CD4-positive, alpha-beta T cell treated with Interleukin-17A for 4 hours (primary cell): ENCODE measurements at regions not wholly inside any gene's neighbourhood (a gene's known extent, or its start where the extent isn't known, plus 50 kb on each side); places are given as distances from the start of the nearest gene placed in this dataset.
A peak's percentile ranks its signal among the peaks of the same experiment; 100 is the strongest.
"Not testable (repeated sequence)": the region's sequence is repeated elsewhere in the genome, so short reads cannot be mapped to it uniquely, and the experiment has no call there.

ENCODE experiments used
- DNase-seq: peaks from one replicate; pipeline ENCODE4 v3.0.0-alpha.2; 2020; ENCODE audit warnings: mixed read lengths

DNA sequence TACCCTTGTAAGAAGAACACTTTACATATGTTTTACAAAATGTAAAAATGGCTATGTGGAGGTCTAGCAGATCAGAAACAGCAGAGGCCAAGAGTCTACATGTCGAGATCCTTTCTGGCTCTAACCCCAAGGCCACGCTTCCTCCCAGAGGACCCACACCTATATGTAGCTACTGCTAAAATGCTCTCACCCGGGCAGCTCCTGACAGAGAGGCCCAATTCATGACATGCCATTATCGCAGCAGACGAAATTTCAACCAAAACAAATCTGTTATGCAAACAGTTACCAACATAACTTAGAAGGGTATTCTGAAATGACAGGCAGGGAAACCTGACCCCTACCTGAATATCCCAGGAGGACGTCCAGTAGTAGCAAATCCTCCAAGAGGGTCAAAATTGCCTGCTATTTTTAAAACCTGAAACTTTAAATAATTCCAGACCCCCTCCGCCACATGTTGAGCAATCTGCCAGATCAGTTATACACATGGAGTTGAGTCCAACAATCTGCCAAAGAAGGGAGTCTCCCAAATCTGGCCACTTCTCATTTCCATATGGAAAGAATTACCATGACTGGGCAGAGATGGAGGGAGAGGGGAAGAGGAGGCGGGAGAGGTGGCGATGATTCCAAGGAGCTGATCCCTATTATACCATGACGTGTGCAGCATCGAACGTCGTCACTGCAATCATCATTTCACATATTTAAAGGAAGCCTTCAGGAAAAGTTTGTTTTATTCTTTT, 192.9 kb upstream of the TBL1X start:
- DNase-seq = no peak

DNA sequence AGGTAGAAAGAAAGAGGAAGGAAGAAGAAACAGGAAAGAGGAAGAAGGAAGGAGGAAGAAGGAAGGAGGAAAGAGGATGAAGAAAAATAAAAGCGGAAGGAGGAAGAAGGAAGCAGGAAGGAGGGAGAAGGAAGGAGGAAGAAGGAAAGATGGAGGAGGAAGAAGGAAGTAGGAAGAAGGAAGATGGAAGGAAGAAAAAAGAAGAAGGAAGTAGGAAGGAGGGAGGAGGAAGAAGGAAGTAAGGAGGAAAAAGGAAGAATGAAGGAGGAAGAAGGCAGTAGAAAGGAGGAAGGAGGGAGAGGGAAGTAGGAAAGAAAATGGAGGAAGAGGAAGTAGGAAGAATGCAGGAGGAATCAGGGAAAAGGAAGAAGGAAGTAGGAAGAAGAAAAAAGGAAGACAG, 191.1 kb upstream of the TBL1X start:
- no peak for DNase-seq

DNA sequence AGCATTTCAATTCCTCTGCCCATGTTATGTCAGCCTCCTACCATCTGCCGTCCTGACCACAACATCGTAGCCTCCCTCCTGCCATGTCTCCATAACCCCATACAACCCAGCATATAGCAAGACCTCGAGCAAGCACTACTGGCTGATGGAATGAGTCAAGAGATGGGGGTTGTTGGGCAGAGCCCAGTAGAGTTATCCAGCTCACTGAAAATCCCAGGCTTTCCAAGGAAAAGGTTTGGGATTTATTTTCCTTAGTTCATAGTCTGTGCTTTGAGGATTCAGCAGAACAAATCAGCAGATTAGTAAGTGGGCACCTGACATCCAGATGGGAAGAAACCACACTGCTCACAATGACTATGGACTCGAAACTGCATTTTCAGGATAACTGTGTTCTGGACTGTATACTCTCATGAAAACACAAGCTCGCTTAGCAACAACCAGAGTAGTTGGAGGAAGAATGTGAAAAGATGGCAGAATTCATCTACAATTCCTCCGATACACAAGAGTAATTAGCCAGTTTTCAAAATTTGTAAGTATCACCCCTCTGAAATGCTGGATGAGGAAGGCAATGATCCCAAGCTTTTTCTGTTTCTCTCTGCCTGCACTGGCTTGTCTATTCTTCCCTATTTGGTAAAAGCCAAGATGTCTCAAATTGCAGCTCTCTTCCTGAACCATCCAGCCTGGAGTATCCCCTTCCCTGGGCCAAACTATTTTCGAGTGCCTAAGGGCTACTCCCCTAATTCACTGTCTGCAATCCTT, 186.2 kb upstream of the TBL1X start:
- DNase-seq = no peak

DNA sequence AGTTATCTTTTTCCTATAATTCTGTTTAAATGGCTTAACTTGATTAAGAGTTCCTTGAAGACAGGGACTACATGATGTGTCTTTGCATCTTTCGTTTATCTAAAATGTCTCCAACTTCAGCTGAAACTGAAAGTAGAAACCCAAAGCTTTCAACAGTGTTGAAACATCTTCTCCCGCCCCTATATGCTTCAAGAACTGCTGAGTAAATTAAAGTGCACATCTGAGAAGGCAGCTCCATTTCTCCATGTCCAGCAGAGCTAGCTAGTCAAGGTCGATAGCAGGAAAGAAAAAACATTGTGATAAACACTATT, 185.7 kb upstream of the TBL1X start:
- DNase-seq = no peak

DNA sequence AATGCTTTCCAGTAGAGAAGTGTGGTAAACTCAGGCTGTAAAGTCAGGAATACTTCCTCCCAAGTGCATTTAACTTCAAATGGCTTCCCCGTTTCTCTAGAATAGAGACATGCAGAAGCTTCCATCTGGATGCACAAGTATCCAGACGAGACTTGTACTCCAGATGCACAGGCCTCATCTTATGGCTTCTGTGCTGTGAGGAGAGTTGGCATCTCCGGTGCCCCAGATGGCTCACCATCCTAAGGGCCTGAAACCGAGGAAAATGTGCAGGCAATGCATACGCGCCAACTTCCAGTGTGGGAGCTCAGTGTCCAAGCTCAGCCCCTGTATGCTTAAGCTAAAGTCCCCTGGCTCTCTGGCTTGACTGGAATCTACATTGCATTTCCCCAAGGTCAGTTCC, 184.0 kb upstream of the TBL1X start:
- no peak for DNase-seq

DNA sequence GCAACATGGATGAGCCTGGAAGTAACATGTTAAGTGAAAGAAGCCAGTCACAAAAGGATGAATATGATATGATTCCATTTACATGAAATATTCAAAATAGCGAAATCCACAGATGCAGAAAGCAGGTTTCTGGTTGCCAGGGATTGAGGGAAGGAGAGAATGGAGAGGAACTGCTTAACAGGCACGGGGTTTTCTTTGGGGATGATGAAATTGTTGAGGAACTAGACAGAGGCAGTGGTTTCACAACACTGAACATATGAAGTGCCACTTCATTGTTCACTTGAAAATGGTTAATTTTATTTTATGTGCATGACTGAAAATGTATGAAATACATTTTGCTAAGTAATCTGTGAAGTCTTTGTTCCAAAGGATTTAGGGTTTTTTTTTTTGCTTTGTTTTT, 182.5 kb upstream of the TBL1X start:
- DNase-seq = no peak

DNA sequence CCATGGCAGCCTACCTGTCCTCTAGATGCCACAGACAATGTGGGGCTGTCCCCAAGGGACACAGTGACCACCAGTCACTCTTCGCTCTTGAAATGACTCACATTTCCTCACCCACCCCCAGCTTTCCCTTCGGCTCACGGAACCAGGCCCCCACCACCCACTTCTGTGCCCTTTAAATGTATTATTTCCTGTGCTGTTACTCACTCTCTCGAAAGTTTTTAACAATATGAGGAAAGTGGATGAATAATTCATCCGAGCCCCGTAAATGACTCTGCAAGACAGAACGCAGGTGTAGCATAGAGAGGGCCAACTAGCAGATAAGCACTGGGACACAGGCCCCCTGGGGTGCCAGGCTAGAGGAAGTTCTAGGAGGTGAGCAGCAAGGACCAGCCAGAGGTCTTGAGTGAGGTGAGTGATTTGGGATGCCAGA, 179.5 kb upstream of the TBL1X start:
- DNase-seq = peak; percentile 58

DNA sequence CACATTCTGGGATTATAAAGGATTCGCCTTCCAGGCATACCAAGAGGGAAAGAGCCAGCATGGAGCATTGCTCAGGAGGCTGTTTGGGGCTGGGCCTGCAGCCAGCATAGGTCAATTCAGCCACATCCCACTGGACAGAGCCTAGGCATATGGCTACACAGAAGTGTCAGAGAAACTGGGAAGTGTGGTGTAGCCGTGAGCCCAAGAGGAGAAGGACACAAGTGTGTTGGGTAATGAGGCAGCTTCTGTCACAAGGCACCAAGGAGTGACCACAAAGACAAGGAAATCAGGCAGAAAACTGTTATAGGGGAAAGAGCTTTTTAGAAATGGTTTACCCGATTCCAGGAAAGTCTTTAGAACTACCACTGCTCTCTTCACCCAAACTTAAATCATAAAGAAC, 178.6 kb upstream of the TBL1X start:
- DNase-seq = no peak

DNA sequence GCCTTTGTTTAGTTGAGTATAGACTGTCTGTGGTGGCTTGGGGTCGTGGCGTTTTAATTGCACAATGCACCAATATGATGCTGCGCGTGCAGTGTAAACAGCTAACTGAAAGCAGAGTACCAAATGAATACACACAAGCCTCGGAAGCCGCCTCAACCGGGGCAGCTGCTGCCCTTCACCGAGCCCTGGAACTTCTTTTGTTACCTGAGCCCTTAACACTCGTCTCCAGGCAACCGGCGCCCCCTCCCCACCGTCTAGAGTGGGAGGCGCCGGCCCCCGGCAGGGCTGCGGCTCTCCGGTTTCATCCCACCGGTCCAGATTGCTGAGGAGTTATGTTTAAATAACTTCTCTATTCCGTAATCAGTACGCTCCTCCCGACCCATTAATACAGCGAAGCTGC, 173.2 kb upstream of the TBL1X start:
- no peak for DNase-seq

DNA sequence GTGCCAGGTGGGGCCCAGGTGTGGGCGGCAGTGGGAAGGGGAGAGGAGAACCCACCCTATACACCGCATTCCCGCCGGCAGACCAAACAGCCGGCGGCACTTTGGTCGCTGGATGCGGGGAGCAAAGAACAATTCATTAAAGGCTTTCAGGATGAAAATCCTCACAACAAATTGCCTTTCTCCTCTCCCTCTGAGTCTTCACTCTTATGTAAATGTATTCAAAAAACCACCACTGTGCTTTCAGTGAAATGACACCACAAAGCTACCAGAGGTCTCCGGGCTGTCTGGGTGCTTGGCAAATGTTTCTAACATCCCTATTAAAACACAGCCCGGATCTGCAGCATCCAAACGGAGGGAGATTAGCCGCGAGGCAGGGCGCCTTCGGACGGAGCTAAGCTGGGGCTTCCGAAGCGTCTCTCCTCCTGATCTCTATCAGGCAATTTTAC, 171.8 kb upstream of the TBL1X start:
- no peak for DNase-seq

DNA sequence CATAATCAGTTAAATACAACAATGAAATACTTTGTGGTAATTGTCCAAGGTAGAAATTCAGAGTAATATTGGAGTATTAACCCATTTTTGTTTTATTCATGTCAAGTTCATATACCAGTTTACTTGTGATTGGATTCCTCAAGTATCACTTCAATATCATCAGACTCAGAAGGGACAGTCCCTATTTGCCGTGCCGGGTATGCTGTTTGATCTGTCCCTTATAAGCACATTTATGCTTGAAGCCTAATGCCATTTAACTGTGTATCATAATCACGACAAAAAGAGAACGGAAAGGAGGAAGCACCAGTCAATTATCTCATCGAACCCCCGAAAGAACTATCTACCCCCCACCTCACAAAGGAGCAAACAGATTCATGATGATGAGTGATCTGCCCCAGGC, 171.0 kb upstream of the TBL1X start:
- no peak for DNase-seq

DNA sequence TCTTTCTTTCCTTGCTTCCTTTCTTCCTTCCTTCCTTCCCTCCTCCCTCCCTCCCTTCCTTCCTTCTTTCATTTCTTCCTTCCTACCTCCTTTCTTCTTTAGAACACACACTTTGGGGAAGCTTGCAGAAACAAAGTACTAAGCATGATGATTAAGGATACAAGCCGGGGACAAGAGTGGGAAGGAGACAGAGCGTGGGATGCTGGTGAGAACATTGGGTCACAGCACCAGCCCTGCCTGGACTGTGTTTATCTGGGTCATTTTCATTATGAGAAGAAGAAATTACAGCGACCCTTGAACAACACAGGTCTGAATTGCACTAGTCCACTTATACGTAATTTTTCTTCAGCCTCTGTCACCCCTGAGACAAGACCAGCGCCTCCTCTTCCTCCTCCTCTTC, 169.3 kb upstream of the TBL1X start:
- DNase-seq = no peak

DNA sequence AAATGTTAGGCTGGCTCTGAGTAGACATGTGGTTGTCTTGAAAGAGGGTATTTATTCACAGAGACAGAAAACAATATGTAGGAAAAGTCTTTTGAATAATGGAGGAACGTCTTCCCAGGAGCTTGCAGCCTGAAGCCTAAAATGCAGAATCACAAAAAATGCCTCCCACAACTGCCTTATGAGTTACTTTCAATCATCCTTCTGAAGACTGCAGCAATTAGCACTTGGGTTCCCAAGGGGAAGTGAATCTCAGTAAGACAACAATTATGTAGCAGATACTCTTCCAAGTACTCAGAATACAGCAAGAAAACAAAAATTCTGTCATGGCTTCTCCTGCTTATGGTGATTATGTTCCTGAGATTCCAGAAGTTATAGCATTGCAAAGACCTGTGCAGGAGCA, 166.6 kb upstream of the TBL1X start:
- no peak for DNase-seq

DNA sequence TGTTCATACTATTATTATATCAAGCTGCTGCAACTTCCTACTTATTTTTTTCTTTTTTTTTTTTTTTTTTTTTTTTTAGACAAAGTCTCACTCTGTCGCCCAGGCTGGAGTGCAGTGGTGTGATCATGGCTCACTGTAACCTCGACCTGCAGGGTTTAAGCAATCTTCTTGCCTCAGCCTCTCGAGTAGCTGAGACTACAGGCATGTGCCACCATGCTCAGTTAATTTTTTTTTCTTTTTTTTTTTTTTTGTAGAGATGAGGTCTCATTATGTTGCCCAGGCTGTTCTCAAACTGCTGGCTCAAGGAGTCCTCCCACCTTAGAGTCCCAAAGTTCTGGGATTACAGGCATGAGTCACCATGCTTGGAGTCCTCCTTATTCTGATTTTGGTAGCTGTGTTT, 165.2 kb upstream of the TBL1X start:
- DNase-seq = not testable (repeated sequence)

DNA sequence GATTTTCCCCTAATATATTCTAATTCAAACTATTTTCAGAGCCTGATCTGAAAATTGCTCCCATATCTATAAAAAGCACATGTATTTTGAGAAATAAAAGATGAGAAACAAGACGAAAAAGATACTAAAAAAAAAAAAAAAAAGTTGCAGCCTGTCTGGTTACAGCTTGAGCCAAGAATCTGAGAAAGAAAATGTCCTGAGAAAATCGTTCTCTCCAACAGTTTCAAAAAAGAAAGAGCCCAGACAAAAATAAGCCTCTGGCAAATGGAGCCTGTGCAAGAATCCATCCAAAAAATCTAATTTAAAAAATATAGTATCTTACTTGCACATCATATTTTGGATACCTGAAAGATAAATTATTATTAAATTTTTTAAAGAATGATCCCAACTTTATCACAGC, 163.0 kb upstream of the TBL1X start:
- DNase-seq = no peak

DNA sequence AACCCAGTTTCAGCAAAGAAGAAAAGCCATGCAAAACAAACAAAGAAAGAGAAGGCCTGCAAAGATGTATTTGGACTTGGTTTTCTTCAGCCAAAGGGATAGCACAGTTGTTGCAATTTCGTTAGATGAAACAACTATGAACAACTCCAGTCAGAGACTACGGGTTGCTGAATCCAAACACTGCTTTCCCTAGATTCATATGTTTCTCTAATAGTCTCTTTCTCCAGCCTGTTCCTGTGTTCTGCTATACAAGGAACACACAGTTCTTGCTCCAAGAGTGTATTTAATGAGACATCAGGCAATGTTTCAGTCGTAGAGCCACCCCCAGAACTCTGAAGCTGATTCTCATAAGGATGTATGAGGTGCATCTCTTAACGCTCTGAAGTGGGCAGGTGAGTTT, 162.5 kb upstream of the TBL1X start:
- DNase-seq = no peak

DNA sequence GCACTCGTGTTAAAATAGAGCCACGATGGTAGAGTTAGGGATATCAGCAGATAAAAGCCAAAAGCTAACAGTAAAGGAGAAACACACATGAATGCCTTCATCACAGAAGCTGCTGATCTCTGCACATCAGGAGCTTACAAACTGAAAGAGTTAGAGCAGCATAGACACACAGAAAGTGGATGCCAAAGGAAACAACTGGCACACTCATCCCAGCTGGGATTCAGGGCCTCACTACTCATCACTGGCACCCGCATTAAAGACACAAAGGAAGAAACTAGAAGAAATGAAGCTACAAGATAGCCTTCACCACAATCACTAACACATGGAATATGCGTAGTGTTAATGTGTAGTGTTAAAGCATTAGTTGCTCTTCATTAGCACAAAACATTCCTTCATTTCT, 156.4 kb upstream of the TBL1X start:
- no peak for DNase-seq

DNA sequence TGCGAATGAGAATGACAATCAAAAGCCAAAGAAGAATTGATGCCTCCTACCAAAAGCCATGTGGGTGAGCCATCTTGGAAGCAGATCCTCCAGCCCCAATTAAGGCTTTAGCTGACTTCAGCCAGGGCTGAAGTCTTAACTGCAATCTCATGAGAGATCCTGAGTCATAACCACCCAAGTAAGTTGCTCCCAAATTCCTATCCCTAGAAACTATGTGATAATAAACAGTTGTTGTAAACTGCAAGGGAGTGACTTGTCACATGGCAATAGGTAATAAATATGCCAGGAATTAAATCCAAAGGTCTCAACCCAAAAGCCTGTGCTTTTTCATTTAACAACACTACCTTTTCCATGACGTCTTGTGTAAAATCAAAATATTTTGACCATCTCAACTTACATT, 154.2 kb upstream of the TBL1X start:
- DNase-seq = no peak

DNA sequence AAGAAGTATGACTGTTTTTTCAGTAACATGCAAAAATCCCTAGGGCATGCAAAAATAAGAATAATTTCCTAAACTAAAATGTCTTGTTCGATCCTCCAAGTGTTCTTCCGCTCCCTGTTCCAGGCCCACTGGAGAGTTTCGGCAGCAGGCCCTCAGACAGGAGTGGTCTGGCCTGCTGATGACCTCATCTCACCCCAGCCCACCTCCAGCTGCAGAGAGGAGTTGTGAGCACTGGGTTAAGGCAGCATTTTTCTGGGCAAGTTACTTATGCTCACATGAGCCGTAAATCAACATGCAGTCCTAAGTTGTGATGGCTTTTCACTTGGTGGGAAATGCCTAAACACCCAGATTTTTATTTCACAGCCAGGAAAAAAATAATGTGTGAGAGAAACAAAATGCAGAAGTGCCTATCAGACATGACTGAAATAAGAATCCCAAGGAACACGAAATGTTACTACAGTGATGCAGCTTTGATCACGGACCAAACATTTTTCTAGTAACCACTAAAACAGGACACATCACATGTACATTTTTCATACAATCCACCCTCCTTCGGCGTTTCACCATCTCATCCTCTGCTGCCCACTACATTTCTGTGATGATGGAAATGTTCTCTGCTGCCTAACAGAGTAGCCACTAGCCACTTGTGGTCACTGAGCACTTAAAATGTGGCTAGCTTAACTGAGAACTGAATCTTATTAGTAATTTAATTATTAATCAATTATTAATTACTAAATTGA, 153.3 kb upstream of the TBL1X start:
- DNase-seq = no peak

DNA sequence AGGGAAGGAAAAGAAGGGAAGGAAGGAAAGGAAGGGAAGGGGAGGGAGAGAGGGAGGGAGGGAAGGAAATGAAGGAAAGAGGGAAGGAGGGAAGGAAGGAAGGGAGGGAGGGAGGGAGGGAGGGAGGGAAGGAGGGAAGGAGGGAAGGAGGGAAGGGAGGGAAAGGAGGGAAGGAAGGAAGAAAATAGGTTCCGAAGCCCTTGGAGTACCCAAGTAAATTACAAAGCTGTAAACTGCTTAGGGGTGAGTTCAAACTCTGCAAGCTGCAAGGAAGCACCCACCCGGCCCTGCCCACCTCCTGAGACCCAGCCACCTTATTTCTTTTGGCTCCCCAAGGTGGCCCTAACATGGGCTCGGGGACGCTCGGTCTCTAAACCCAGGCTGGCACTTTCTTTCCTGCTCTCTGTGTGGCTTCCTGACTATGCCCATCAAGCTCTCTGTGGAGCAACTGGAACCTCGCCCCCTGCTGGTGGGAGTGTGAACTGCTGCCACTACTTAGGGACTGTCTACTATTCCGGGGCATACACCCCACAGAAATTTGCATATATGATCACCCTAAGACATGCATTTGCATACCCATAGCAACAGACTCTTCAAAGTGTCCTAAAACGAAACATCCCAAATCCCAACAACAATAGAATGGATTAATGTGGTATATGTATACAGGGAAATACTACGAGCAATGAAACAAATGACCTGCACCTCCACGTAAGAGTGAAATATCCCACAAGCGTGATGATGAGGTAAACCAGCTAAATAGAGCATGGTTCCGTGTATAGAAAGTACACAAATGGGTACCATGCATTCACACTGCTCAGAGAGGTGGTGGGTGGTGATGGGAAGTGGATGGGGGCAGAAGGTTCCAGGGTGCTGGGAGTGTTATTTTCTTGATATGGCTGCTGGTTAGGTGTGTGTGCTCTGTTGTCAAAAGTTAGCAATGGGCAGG, 151.7 kb upstream of the TBL1X start:
- peak; percentile 84 for DNase-seq

DNA sequence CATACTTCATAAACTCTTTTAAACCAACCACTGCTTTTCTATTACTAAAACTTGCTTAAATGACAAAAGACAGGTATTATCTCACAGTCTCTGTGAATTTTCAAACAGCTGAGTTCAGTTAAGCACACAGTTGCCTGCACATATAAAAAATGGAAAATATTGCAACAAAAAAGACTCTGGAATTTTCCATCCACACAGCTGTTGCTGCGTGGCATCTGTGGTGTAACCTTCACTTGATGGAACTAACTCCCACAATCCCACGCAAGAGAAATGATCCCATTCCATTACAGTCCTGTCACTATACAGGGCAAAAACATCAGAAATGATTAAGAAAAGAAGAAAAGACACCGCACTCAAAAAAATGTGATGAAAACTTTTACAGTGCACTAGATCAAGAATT, 149.8 kb upstream of the TBL1X start:
- no peak for DNase-seq

DNA sequence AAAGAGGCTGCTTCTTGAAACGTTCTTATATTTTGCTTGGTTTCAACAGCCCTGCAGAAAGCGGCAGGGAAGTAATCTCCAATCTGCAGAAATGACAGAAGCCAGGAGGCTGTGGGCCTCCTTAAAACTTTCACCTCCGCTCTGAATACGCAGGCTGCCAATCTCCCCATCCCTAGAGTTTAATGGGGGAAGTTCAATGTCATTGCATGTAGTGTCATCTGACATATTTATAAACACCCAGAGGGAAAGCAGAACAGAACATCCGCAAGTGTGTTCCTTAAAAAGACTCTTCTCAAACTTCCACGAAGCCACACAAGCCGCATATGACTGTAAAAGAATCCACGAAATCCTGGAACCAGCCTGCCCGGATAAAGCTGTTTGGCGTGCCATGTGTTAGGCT, 148.8 kb upstream of the TBL1X start:
- DNase-seq = no peak

DNA sequence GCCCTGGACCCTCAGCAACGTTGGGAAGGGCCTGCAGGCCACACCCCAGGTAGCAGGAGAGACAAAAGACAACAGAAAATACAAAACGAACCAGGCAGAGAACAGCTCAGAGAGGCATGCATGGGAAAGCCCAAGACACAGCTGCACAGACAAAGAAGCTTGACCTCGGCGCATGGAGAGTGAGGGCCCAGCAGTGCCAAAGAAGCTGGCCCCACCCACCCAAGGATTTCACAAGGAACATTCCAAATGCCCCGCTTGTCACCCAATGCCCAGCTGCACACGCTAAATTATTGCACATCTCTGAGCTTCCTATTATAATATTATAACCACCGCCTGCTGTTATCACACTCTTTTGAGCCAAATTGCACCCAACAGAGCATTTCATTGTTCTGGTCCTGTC, 147.7 kb upstream of the TBL1X start:
- DNase-seq = no peak
